ENCODE measurements at regions not wholly inside any gene's neighbourhood (a gene's known extent, or its start where the extent isn't known, plus 50 kb on each side); places are given as distances from the start of the nearest gene placed in this dataset.

DNA sequence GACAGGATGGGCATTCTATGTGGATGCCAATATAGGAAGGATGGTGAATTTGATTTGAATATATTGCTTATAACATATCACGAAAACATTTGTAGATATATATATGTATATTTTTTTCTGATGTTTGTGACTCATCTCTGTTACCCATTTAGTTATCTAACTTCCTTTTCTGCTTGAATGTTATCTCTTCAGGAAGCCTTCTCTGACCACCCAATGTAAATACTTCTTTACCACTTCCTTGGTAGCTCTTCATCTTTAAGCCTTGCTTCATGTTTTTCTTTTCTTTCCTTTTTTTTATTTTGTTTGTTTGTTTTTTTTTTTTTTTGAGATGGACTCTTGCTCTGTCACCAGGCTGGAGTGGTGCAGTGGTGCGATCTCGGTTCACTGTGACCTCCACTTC lies 260.5 kb upstream of the EPHA7 start:
- DNase-seq (ENCODE audit: extremely low spot score) = no peak
- TF ChIP-seq ARNT (IDR thresholded peaks at IDR 0.05) (no peak), NFRKB (IDR thresholded peaks at IDR 0.05) (no peak), HDGF (IDR thresholded peaks at IDR 0.05; ENCODE audit: borderline replicate concordance) (no peak), FOXM1 (IDR thresholded peaks at IDR 0.05; ENCODE audit: borderline replicate concordance) (no peak), SUZ12 (IDR thresholded peaks at IDR 0.05) (no peak), CTBP1 (IDR thresholded peaks at IDR 0.05; ENCODE audit: borderline replicate concordance) (no peak), BHLHE40 (IDR thresholded peaks at IDR 0.05; ENCODE audit: borderline replicate concordance) (no peak), ELF4 (IDR thresholded peaks at IDR 0.05) (no peak), LEF1 (IDR thresholded peaks at IDR 0.05; ENCODE audit: borderline replicate concordance) (no peak)
- TF ChIP-seq, protein P1, sequence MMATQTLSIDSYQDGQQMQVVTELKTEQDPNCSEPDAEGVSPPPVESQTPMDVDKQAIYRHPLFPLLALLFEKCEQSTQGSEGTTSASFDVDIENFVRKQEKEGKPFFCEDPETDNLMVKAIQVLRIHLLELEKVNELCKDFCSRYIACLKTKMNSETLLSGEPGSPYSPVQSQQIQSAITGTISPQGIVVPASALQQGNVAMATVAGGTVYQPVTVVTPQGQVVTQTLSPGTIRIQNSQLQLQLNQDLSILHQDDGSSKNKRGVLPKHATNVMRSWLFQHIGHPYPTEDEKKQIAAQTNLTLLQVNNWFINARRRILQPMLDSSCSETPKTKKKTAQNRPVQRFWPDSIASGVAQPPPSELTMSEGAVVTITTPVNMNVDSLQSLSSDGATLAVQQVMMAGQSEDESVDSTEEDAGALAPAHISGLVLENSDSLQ (IDR thresholded peaks at IDR 0.05) = no peak
- ChIA-PET CTCF (no interaction called here), POLR2A (no interaction called here)

DNA sequence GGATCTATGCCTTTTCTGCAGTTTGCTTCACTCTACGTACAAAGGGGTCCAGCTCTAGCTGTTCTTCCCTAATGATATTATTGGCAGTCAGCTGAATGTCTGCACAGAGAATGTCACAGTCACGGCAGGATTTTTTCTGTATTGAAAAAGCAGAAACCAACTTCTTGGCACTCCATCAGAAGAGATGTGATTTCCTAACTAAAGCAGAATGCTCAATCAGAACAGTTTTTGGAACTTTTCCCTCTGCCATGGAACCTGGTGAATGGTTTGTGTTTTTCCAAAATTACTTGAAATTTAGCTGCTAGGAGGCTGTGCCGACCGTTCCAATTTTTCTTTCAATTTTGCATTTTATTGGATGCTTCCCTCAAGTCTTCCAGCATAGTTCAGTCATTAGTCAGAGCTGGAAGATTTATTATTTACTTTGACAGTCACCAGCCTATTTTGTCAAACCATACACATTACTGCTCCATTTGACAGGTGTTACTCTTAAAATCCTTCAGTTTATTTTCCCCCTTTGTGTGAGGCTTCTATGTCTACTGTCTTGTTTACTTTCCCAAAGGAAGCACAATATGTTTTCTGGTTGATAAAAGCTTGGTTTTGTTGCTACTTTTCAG lies 259.6 kb upstream of the EPHA7 start:
- DNase-seq (ENCODE audit: extremely low spot score) = no peak
- TF ChIP-seq ARNT (IDR thresholded peaks at IDR 0.05) (no peak), TARDBP (IDR thresholded peaks at IDR 0.05) (no peak), FOXA1 (IDR thresholded peaks at IDR 0.05) (no peak), FOXM1 (IDR thresholded peaks at IDR 0.05; ENCODE audit: borderline replicate concordance) (no peak), LEF1 (IDR thresholded peaks at IDR 0.05; ENCODE audit: borderline replicate concordance) (no peak), SP1 (IDR thresholded peaks at IDR 0.05) (no peak), HDGF (IDR thresholded peaks at IDR 0.05; ENCODE audit: borderline replicate concordance) (no peak), FOXK2 (IDR thresholded peaks at IDR 0.05) (no peak), L3MBTL2 (conservative IDR thresholded peaks at IDR 0.05) (no peak), ZNF384 (IDR thresholded peaks at IDR 0.05) (no peak), NFRKB (IDR thresholded peaks at IDR 0.05) (no peak), CTBP1 (IDR thresholded peaks at IDR 0.05; ENCODE audit: borderline replicate concordance) (no peak), BHLHE40 (IDR thresholded peaks at IDR 0.05; ENCODE audit: borderline replicate concordance) (no peak), SUZ12 (IDR thresholded peaks at IDR 0.05) (no peak), ELF4 (IDR thresholded peaks at IDR 0.05) (no peak)
- TF ChIP-seq, protein P1 (IDR thresholded peaks at IDR 0.05) = no peak
- POLR2A ChIA-PET = no interaction called here
- CTCF ChIA-PET = interaction anchor here (0.7 kb wide), 1 partner anchor 455 kb away, joined by 3 read pairs; no protein-coding TSS in a partner anchor

DNA sequence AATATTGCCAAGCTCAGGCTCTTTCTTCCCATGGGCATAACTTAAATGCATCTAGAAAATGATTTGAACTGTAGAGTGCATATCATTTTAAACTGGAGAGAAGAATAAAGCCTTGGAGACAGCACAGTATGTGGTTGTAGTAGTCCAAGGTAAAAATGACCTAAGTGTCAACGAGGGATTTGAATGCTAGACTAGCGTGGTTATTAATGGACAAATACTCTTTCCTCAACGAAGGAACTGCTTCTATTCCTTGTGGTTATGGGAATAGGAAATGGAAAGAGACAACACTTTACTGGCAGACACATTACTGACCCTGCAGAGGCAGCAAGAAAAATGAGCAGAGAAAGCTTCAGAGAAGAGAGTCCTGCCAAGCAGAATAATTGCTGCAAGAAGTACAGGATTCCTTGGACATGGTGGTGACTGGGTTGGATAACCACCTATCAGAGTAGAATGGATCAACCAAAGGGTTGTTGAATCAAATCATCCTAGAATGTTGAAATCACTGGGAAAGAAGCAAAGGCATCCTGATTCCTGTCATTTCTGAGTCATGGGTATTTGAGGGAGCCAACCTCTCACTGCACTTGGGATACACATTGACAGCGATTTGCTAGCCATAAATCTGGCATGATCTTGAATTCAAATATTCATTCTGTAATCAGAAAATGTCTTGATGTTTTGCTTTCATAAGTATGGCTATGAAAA lies 258.1 kb upstream of the EPHA7 start:
- POLR2A ChIA-PET = no interaction called here
- no peak for DNase-seq (ENCODE audit: extremely low spot score)
- CTCF ChIA-PET = no interaction called here
- TF ChIP-seq, protein P1 (IDR thresholded peaks at IDR 0.05) = no peak
- TF ChIP-seq FOXA1 (IDR thresholded peaks at IDR 0.05) (no peak), CTBP1 (IDR thresholded peaks at IDR 0.05; ENCODE audit: borderline replicate concordance) (no peak), ELF4 (IDR thresholded peaks at IDR 0.05) (no peak), TARDBP (IDR thresholded peaks at IDR 0.05) (no peak), HDGF (IDR thresholded peaks at IDR 0.05; ENCODE audit: borderline replicate concordance) (no peak), BHLHE40 (IDR thresholded peaks at IDR 0.05; ENCODE audit: borderline replicate concordance) (no peak), SP1 (IDR thresholded peaks at IDR 0.05) (no peak), FOXK2 (IDR thresholded peaks at IDR 0.05) (no peak)

DNA sequence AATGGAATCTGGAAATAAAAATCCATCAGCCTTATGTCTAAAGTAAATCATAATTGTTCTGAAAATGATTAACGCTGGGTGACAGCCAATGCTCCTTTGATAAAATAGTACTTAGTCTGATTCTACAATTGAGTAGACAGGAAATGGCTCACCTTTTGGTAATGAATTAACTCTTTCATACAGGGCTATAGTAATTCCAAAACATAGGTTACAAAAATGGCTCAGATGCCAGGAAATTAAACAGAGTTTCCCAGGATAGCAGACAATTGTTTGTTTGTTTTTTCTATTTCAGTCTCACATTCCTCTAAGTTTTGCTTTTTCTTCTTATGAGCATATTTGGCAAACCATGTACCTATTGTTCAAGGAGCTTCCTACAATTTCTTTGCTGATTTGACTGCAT lies 257.2 kb upstream of the EPHA7 start:
- ChIA-PET POLR2A (no interaction called here), CTCF (no interaction called here)
- TF ChIP-seq, protein P1 (IDR thresholded peaks at IDR 0.05) = no peak
- no peak for DNase-seq (ENCODE audit: extremely low spot score)

- DNase-seq (ENCODE audit: extremely low spot score) = no peak
- POLR2A ChIA-PET = no interaction called here
- TF ChIP-seq ZNF384 (IDR thresholded peaks at IDR 0.05) = no peak
- TF ChIP-seq, protein P1 (IDR thresholded peaks at IDR 0.05) = no peak
- TF ChIP-seq LEF1 (IDR thresholded peaks at IDR 0.05; ENCODE audit: borderline replicate concordance) = no peak
- no peak for TF ChIP-seq BHLHE40 (IDR thresholded peaks at IDR 0.05; ENCODE audit: borderline replicate concordance)
- TF ChIP-seq ELF4 (IDR thresholded peaks at IDR 0.05) = no peak
- TF ChIP-seq NFRKB (IDR thresholded peaks at IDR 0.05) = no peak
- TF ChIP-seq L3MBTL2 (conservative IDR thresholded peaks at IDR 0.05) = no peak
- TF ChIP-seq CTBP1 (IDR thresholded peaks at IDR 0.05; ENCODE audit: borderline replicate concordance) = no peak
- no peak for TF ChIP-seq HDGF (IDR thresholded peaks at IDR 0.05; ENCODE audit: borderline replicate concordance)
- no peak for TF ChIP-seq FOXA1 (IDR thresholded peaks at IDR 0.05)
- no peak for TF ChIP-seq ARNT (IDR thresholded peaks at IDR 0.05)
- TF ChIP-seq TARDBP (IDR thresholded peaks at IDR 0.05) = no peak
- no peak for TF ChIP-seq FOXK2 (IDR thresholded peaks at IDR 0.05)
- no peak for TF ChIP-seq SP1 (IDR thresholded peaks at IDR 0.05)
- TF ChIP-seq SUZ12 (IDR thresholded peaks at IDR 0.05) = no peak
- TF ChIP-seq FOXM1 (IDR thresholded peaks at IDR 0.05; ENCODE audit: borderline replicate concordance) = no peak
- CTCF ChIA-PET = no interaction called here
Measured at GRCh38 chr6:93675856-93676417, 256.6 kb upstream of the EPHA7 start.
